ENCODE measurements at regions not wholly inside any gene's neighbourhood (a gene's known extent, or its start where the extent isn't known, plus 50 kb on each side); places are given as distances from the start of the nearest gene placed in this dataset.
A peak's percentile ranks its signal among the peaks of the same experiment; 100 is the strongest.
"Not testable (repeated sequence)": the region's sequence is repeated elsewhere in the genome, so short reads cannot be mapped to it uniquely, and the experiment has no call there.

DNA sequence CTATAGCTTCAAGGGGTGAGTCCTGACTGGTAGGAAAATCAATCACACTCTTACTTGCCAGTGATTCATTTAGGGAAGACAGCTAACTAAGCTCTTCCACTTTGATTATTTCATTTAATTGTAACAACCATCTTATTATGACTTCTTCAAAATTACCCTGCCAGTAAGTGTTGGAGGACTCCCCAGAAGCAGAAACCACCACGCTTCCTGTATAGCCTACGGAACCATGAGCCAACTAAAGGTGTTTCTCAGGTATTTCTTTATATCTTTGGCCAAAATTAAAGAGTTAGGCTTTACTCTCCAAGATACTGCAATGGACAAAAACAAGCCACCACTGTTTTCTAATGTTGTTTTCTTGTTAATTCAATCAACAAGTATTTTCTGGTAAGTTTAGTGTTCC is 61.0 kb downstream of the FOXD4L5 start:
- DNase-seq (ENCODE audit: low read depth in 2 of 2), result peak in 1 of 2 donors; percentile 0

DNA sequence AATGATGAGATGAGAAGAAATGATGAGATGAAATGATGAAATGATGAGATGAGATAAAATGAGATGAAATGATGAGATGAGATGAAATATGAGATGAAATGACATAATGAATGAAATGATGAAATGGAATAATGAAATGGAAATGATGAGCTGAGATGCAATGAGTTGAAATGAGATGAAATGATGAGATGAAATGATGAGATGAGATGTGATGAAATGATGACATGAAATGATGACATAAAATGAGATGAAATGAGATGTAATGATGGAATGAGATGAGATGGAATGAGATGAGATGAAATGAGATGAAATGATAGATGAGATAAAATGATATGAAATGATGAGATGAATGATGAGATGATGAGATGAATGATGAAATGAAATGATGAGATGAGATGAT is 76.2 kb downstream of the FOXD4L5 start:
- DNase-seq (ENCODE audit: low read depth in 2 of 2), result not testable (repeated sequence)

DNA sequence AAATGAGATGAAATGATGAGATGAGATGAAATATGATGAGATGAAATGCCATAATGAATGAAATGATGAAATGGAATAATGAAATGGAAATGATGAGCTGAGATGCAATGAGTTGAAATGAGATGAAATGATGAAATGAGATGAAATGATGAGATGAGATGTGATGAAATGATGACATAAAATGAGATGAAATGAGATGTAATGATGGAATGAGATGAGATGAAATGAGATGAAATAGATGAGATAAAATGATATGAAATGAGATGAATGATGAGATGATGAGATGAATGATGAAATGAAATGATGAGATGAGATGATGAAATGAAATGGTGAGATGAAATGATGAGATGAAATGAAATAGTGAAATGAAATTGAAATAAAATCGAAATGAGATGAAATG is 77.7 kb downstream of the FOXD4L5 start:
- DNase-seq (ENCODE audit: low read depth in 2 of 2), result not testable (repeated sequence)

DNA sequence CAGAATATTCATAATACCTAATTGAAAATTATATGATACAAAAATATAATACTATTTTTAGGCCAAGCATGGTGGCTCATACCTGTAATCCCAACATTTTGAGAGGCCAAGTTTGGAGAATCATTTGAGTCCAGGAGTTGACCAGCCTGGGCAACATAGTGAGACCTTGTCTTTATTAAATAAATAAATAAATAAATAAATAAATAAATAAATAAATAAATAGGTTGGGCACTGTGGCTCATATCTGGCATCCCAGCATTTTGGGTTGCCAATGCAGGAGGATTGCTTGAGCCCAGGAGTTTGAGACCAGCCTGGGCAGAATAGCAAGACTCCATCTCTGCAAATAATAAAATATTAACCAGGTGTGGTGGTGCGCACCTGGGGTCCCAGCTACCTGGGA is 79.2 kb downstream of the FOXD4L5 start:
- DNase-seq (ENCODE audit: low read depth in 2 of 2), result not testable (repeated sequence)

DNA sequence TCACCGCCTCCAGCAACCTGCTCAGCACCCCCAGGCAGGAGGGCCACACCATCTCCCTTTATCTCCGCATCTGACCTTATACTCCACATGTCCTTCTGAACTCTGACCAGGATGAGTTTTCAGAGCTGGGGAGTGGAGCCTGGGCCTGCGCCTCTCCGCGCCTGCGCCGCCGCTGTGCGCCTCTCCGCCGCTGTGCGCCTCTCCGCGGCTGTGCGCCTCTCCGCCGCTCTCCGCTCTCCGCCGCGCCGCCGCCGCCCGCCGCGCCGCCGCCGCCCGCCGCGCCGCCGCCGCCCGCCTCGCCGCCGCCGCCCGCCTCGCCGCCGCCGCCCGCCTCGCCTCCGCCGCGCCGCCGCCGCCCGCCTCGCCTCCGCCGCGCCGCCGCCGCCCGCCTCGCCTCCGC is 89.2 kb downstream of the FOXD4L5 start:
- DNase-seq (ENCODE audit: low read depth in 2 of 2), result not testable (repeated sequence)

DNA sequence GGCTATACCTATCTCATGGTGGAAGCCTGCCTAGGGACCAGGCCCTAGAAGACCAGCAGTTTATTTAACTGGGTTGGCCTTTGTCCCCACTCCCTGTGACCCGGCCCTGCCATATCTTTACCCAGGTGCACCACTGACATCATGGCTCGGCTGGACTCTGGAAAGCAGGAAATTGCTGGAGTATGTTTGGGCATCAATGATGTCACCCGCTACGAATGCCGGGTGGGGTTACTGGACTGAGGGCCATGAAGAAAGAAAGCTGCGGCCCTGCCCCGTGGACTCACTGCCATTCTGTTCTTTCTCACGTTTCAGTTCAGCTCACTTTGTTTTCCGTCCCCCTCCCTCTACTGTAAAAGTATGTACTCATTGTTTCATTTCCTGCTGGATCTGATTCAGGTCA is 129.1 kb downstream of the FOXD4L5 start:
- not testable (repeated sequence) for DNase-seq (ENCODE audit: low read depth in 2 of 2)
